Keratinocyte (primary cell): ENCODE measurements at regions not wholly inside any gene's neighbourhood (a gene's known extent, or its start where the extent isn't known, plus 50 kb on each side); places are given as distances from the start of the nearest gene placed in this dataset.

ENCODE experiments used
- DNase-seq: peaks from one replicate; pipeline ENCODE4 v3.0.0-alpha.2; 2011; ENCODE audit warnings: low read depth, missing footprints, low spot score
- FAIRE-seq: peaks from 2 replicates; lab custom pipeline; 2011; peaks lifted over from hg19 to GRCh38; lab: Jason Lieb, UNC
- H2AFZ ChIP-seq: 2 replicates; pipeline ENCODE4 v1.6.0; 2012; ENCODE audit warnings: low read length, control low read depth, inconsistent platforms; ENCODE audit not compliant: control insufficient read depth
- H3K27ac ChIP-seq: 2 replicates; pipeline ENCODE4 v1.5.1; 2011; ENCODE audit warnings: low read length; ENCODE audit not compliant: control insufficient read depth, insufficient read depth
- H3K27me3 ChIP-seq: 3 replicates; pipeline ENCODE4 v1.6.0; 2011; ENCODE audit warnings: low read length; ENCODE audit not compliant: control insufficient read depth, insufficient read depth; ENCODE audit errors: extremely low read depth
- H3K36me3 ChIP-seq, 2 experiments: 2 replicates in 1 of 2; 3 replicates in 1 of 2; pipeline ENCODE4 v1.5.1; 2011; ENCODE audit warnings: low read length in 2 of 2, mild to moderate bottlenecking in 1 of 2; ENCODE audit not compliant: control insufficient read depth in 2 of 2, insufficient read depth in 2 of 2; ENCODE audit errors: extremely low read depth in 1 of 2
- H3K4me1 ChIP-seq: 3 replicates; pipeline ENCODE4 v1.5.1; 2011; ENCODE audit warnings: low read length; ENCODE audit not compliant: control insufficient read depth, insufficient read depth; ENCODE audit errors: extremely low read depth
- H3K4me2 ChIP-seq: 3 replicates; pipeline ENCODE4 v1.6.0; 2011; ENCODE audit warnings: low read depth, low read length; ENCODE audit not compliant: control insufficient read depth, insufficient read depth; ENCODE audit errors: extremely low read depth
- H3K4me3 ChIP-seq, 3 experiments: fragments of 200-600 bp in 1 of 3; sonication (generic) in 1 of 3; 2 replicates in 2 of 3; 3 replicates in 1 of 3; pipeline ENCODE4 v1.5.1; 2011 to 2016; ENCODE audit warnings: low read length in 3 of 3, mild to moderate bottlenecking in 3 of 3, control low read depth in 2 of 3, inconsistent platforms in 1 of 3, low read depth in 1 of 3, mixed read lengths in 1 of 3, mixed run types in 1 of 3, moderate library complexity in 1 of 3; ENCODE audit not compliant: control insufficient read depth in 2 of 3, insufficient read depth in 2 of 3; ENCODE audit errors: extremely low read depth in 1 of 3
- H3K79me2 ChIP-seq: 2 replicates; pipeline ENCODE4 v1.6.0; 2012; ENCODE audit warnings: low read length; ENCODE audit not compliant: control insufficient read depth, insufficient read depth
- H3K9ac ChIP-seq: 3 replicates; pipeline ENCODE4 v1.6.0; 2011; ENCODE audit warnings: low read length; ENCODE audit not compliant: control insufficient read depth, insufficient read depth; ENCODE audit errors: extremely low read depth
- H3K9me1 ChIP-seq: 3 replicates; pipeline ENCODE4 v1.6.0; 2011; ENCODE audit warnings: low read length; ENCODE audit not compliant: control insufficient read depth, insufficient read depth; ENCODE audit errors: extremely low read depth
- H3K9me3 ChIP-seq: 2 replicates; pipeline ENCODE4 v1.5.1; 2012; ENCODE audit warnings: low read depth, low read length; ENCODE audit not compliant: control insufficient read depth
- H4K20me1 ChIP-seq: 3 replicates; pipeline ENCODE4 v1.6.0; 2011; ENCODE audit warnings: low read length; ENCODE audit not compliant: control insufficient read depth, insufficient read depth; ENCODE audit errors: extremely low read depth
- EZH2 ChIP-seq: IDR thresholded peaks from one replicate; pipeline ENCODE4 v1.6.1; 2012; ENCODE audit warnings: inconsistent platforms, mild to moderate bottlenecking, low read length, moderate library complexity
- dilution Hi-C: fragments of 300-500 bp; cut with MboI; formaldehyde crosslinking; loops from one replicate; pipeline ENCODE4 v1.7.0; 2020; ENCODE audit warnings: low sequenced_read_pairs; ENCODE audit not compliant: extremely low pct_ligation_motif_present
- TF ChIP-seq, protein P1 (sequence below), 3 experiments: IDR thresholded peaks in 1 of 3; conservative IDR thresholded peaks in 1 of 3; optimal IDR thresholded peaks in 1 of 3; 2 replicates in 2 of 3; 3 replicates in 1 of 3; pipeline versions ENCODE3 to v1.5.1; 2011; ENCODE audit warnings: low read length in 3 of 3, mild to moderate bottlenecking in 3 of 3, moderate library complexity in 2 of 3, control low read depth in 1 of 3, inconsistent platforms in 1 of 3; ENCODE audit not compliant: insufficient read depth in 2 of 3; ENCODE audit errors: extremely low read depth in 1 of 3

- Histone ChIP-seq H3K9me1 (no peaks in the 10 kb centered on the region), H2AFZ (peak overlapping the region; percentile 78), H3K4me3 (no peak overlapping the region), H4K20me1 (no peaks in the 10 kb centered on the region), H3K36me3 (no peaks in the 10 kb centered on the region), H3K9ac (no peak overlapping the region), H3K4me2 (no peak overlapping the region), H3K79me2 (no peaks in the 10 kb centered on the region), H3K4me1 (peaks cover 9% of the 10 kb centered on the region), H3K27ac (no peak overlapping the region), H3K9me3 (no peaks in the 10 kb centered on the region), H3K27me3 (no peaks in the 10 kb centered on the region)
- DNase-seq (no peak), FAIRE-seq (no peak)
- TF ChIP-seq EZH2, result no peak
- TF ChIP-seq, protein P1, sequence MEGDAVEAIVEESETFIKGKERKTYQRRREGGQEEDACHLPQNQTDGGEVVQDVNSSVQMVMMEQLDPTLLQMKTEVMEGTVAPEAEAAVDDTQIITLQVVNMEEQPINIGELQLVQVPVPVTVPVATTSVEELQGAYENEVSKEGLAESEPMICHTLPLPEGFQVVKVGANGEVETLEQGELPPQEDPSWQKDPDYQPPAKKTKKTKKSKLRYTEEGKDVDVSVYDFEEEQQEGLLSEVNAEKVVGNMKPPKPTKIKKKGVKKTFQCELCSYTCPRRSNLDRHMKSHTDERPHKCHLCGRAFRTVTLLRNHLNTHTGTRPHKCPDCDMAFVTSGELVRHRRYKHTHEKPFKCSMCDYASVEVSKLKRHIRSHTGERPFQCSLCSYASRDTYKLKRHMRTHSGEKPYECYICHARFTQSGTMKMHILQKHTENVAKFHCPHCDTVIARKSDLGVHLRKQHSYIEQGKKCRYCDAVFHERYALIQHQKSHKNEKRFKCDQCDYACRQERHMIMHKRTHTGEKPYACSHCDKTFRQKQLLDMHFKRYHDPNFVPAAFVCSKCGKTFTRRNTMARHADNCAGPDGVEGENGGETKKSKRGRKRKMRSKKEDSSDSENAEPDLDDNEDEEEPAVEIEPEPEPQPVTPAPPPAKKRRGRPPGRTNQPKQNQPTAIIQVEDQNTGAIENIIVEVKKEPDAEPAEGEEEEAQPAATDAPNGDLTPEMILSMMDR (optimal IDR thresholded peaks at IDR 0.05 in 1 of 3, IDR thresholded peaks at IDR 0.05 in 1 of 3, conservative IDR thresholded peaks at IDR 0.05 in 1 of 3; ENCODE audit: extremely low read depth in 1 of 3, insufficient read depth in 2 of 3, low read length in 3 of 3), result no peak
- dilution Hi-C loops, result no loop called here
Observed at GRCh38 chr21:20592463-20592862, 405.7 kb upstream of the NCAM2 start.

DNA sequence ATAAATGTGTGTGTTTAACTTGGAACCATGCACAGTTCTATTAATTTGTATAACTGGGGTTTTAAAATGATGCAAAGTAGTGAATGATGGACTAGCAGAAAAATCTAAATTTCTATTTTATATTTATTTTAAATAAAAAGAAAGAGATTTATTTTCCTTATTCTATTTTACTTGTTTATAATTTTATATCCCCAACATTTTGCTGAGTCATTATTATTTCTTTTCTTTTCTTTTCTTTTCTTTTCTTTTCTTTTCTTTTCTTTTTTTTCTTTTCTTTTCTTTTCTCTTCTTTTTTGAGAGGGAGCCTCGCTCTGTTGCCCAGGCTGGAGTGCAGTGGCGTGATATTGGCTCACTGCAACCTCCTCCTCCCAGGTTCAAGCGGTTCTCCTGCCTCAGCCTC is 395.0 kb upstream of the NCAM2 start:
- no peak overlapping the region for H3K4me3 ChIP-seq
- H3K4me1 ChIP-seq, result no peaks in the 10 kb centered on the region
- H3K9me3 ChIP-seq, result no peaks in the 10 kb centered on the region
- no peaks in the 10 kb centered on the region for H3K79me2 ChIP-seq
- H3K9me1 ChIP-seq, result no peaks in the 10 kb centered on the region
- H3K9ac ChIP-seq, result no peak overlapping the region
- DNase-seq, result no peak
- no peak overlapping the region for H3K4me2 ChIP-seq
- H3K27me3 ChIP-seq, result no peaks in the 10 kb centered on the region
- H4K20me1 ChIP-seq, result no peaks in the 10 kb centered on the region
- no peak overlapping the region for H2AFZ ChIP-seq
- no peaks in the 10 kb centered on the region for H3K36me3 ChIP-seq
- H3K27ac ChIP-seq, result no peak overlapping the region
- TF ChIP-seq EZH2, result no peak
- TF ChIP-seq, protein P1 (optimal IDR thresholded peaks at IDR 0.05 in 1 of 3, IDR thresholded peaks at IDR 0.05 in 1 of 3, conservative IDR thresholded peaks at IDR 0.05 in 1 of 3; ENCODE audit: extremely low read depth in 1 of 3, insufficient read depth in 2 of 3, low read length in 3 of 3), result no peak
- no peak for FAIRE-seq
- dilution Hi-C loops, result no loop called here
